A549 (cell line): ENCODE measurements at regions not wholly inside any gene's neighbourhood (a gene's known extent, or its start where the extent isn't known, plus 50 kb on each side); places are given as distances from the start of the nearest gene placed in this dataset.
"Not testable (repeated sequence)": the region's sequence is repeated elsewhere in the genome, so short reads cannot be mapped to it uniquely, and the experiment has no call there.

Experiments used
- CBX8 ChIP-seq: fragments of 200-600 bp; sonication (generic); IDR thresholded peaks from 2 replicates; pipeline ENCODE4 v1.6.1; 2016
- ESRRA ChIP-seq: fragments of 150-350 bp; IDR thresholded peaks from 2 replicates; pipeline ENCODE4 v1.6.1; 2014; ENCODE audit warnings: mild to moderate bottlenecking, low read length, borderline replicate concordance
- RAD21 ChIP-seq, 2 experiments: fragments of >200 bp in 1 of 2; sonication (Bioruptor Twin) in 1 of 2; formaldehyde crosslinking in 1 of 2; IDR thresholded peaks in 1 of 2; conservative IDR thresholded peaks in 1 of 2; 2 replicates in 1 of 2; 3 replicates in 1 of 2; pipeline ENCODE4 v1.6.1; 2012 to 2018; ENCODE audit warnings: inconsistent platforms in 1 of 2
- SMC3 ChIP-seq: fragments of >200 bp; sonication (Bioruptor Twin); formaldehyde crosslinking; IDR thresholded peaks from 3 replicates; pipeline ENCODE4 v1.6.1; 2018; ENCODE audit warnings: inconsistent platforms
- TF ChIP-seq, protein P1 (sequence below): fragments of >200 bp; sonication (Bioruptor Twin); formaldehyde crosslinking; IDR thresholded peaks from 3 replicates; pipeline ENCODE4 v1.5.1; 2016
- TF ChIP-seq, protein P2 (sequence below): fragments of 250-450 bp; sonication (Bioruptor Pico); IDR thresholded peaks from 2 replicates; pipeline ENCODE4 v1.5.0; 2020; ENCODE audit warnings: low read depth, mild to moderate bottlenecking, moderate library complexity
- TF ChIP-seq, protein P3 (sequence below): fragments of 200-600 bp; sonication (generic); IDR thresholded peaks from 2 replicates; pipeline ENCODE4 v1.6.1; 2016; ENCODE audit warnings: antibody characterized with exemption, mild to moderate bottlenecking, moderate library complexity
- TF ChIP-seq, protein P4 (sequence below): IDR thresholded peaks from 2 replicates; pipeline ENCODE4 v1.6.1; 2012
- TF ChIP-seq, protein P5 (sequence below): IDR thresholded peaks from 2 replicates; pipeline ENCODE4 v1.6.1; 2012

DNA sequence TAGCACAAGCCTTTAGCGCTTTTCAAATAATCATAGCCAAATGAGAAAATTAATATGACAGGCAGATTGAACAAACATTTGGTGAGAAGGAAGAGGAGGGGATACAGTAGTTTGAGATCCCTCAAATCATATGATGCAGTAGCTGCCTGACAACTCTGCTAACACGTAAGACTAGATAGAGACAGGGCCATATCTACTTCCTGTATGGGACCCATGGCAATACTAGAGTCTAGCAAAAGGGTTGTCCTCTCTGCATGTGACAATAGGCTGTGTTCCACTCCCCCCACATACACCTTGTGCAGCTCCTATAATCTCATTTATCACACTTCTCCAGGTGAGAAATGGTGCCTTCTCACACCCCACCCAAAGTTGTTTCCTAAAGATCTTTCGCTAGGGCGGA, 134.2 kb upstream of the NBPF9 start:
- TF ChIP-seq, protein P1, sequence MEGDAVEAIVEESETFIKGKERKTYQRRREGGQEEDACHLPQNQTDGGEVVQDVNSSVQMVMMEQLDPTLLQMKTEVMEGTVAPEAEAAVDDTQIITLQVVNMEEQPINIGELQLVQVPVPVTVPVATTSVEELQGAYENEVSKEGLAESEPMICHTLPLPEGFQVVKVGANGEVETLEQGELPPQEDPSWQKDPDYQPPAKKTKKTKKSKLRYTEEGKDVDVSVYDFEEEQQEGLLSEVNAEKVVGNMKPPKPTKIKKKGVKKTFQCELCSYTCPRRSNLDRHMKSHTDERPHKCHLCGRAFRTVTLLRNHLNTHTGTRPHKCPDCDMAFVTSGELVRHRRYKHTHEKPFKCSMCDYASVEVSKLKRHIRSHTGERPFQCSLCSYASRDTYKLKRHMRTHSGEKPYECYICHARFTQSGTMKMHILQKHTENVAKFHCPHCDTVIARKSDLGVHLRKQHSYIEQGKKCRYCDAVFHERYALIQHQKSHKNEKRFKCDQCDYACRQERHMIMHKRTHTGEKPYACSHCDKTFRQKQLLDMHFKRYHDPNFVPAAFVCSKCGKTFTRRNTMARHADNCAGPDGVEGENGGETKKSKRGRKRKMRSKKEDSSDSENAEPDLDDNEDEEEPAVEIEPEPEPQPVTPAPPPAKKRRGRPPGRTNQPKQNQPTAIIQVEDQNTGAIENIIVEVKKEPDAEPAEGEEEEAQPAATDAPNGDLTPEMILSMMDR = not testable (repeated sequence)
- TF ChIP-seq, protein P2, sequence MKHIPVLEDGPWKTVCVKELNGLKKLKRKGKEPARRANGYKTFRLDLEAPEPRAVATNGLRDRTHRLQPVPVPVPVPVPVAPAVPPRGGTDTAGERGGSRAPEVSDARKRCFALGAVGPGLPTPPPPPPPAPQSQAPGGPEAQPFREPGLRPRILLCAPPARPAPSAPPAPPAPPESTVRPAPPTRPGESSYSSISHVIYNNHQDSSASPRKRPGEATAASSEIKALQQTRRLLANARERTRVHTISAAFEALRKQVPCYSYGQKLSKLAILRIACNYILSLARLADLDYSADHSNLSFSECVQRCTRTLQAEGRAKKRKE (CRISPR knock-in tag) = not testable (repeated sequence)
- not testable (repeated sequence) for TF ChIP-seq ESRRA; RAD21 (conservative IDR thresholded peaks at IDR 0.05 in 1 of 2, IDR thresholded peaks at IDR 0.05 in 1 of 2); SMC3; CBX8
- TF ChIP-seq, protein P3, sequence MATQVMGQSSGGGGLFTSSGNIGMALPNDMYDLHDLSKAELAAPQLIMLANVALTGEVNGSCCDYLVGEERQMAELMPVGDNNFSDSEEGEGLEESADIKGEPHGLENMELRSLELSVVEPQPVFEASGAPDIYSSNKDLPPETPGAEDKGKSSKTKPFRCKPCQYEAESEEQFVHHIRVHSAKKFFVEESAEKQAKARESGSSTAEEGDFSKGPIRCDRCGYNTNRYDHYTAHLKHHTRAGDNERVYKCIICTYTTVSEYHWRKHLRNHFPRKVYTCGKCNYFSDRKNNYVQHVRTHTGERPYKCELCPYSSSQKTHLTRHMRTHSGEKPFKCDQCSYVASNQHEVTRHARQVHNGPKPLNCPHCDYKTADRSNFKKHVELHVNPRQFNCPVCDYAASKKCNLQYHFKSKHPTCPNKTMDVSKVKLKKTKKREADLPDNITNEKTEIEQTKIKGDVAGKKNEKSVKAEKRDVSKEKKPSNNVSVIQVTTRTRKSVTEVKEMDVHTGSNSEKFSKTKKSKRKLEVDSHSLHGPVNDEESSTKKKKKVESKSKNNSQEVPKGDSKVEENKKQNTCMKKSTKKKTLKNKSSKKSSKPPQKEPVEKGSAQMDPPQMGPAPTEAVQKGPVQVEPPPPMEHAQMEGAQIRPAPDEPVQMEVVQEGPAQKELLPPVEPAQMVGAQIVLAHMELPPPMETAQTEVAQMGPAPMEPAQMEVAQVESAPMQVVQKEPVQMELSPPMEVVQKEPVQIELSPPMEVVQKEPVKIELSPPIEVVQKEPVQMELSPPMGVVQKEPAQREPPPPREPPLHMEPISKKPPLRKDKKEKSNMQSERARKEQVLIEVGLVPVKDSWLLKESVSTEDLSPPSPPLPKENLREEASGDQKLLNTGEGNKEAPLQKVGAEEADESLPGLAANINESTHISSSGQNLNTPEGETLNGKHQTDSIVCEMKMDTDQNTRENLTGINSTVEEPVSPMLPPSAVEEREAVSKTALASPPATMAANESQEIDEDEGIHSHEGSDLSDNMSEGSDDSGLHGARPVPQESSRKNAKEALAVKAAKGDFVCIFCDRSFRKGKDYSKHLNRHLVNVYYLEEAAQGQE = not testable (repeated sequence)
- TF ChIP-seq, protein P4, sequence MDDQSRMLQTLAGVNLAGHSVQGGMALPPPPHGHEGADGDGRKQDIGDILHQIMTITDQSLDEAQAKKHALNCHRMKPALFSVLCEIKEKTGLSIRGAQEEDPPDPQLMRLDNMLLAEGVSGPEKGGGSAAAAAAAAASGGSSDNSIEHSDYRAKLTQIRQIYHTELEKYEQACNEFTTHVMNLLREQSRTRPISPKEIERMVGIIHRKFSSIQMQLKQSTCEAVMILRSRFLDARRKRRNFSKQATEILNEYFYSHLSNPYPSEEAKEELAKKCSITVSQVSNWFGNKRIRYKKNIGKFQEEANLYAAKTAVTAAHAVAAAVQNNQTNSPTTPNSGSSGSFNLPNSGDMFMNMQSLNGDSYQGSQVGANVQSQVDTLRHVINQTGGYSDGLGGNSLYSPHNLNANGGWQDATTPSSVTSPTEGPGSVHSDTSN = not testable (repeated sequence)
- TF ChIP-seq, protein P5, sequence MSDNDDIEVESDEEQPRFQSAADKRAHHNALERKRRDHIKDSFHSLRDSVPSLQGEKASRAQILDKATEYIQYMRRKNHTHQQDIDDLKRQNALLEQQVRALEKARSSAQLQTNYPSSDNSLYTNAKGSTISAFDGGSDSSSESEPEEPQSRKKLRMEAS = not testable (repeated sequence)
